HFF-Myc (cell line): ENCODE measurements at regions not wholly inside any gene's neighbourhood (a gene's known extent, or its start where the extent isn't known, plus 50 kb on each side); places are given as distances from the start of the nearest gene placed in this dataset.

ENCODE experiments used
- DNase-seq: peaks from one replicate; pipeline ENCODE4 v3.0.0-alpha.2; 2011; ENCODE audit warnings: low read depth; ENCODE audit errors: extremely low read depth
- H3K4me3 ChIP-seq: replicated peaks from 2 replicates; pipeline ENCODE4 v1.5.1; 2011; ENCODE audit warnings: low read depth, mild to moderate bottlenecking, control low read depth, low read length
- TF ChIP-seq, protein P1 (sequence below): IDR thresholded peaks from 2 replicates; pipeline ENCODE4 v1.5.1; 2012; ENCODE audit warnings: mild to moderate bottlenecking, low read depth, low read length, control low read depth; ENCODE audit errors: missing control alignments

DNA sequence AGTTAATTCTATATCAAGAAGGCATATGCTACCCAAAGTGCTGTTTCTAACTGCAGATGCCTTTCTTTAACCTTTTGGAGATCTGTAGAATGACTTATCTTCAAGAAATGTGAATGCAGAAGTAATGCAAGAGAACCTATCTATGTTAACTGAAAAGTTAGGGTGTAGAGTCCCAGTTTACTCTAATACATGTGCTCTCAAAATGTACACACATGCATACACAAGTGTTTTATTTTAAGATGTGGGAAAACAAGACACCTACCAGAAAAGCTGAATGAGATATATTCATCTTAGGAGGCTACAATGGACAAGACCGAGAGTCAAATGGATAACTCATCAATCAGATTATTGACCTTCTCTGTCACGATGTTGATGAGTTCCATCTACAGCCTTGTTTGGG, 80.9 kb downstream of the CDCA7 start:
- TF ChIP-seq, protein P1, sequence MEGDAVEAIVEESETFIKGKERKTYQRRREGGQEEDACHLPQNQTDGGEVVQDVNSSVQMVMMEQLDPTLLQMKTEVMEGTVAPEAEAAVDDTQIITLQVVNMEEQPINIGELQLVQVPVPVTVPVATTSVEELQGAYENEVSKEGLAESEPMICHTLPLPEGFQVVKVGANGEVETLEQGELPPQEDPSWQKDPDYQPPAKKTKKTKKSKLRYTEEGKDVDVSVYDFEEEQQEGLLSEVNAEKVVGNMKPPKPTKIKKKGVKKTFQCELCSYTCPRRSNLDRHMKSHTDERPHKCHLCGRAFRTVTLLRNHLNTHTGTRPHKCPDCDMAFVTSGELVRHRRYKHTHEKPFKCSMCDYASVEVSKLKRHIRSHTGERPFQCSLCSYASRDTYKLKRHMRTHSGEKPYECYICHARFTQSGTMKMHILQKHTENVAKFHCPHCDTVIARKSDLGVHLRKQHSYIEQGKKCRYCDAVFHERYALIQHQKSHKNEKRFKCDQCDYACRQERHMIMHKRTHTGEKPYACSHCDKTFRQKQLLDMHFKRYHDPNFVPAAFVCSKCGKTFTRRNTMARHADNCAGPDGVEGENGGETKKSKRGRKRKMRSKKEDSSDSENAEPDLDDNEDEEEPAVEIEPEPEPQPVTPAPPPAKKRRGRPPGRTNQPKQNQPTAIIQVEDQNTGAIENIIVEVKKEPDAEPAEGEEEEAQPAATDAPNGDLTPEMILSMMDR = no peak
- no peak for DNase-seq
- no peak overlapping the region for H3K4me3 ChIP-seq

GRCh38 chr2:173436088-173436487, 81.4 kb downstream of the CDCA7 start:
- TF ChIP-seq, protein P1 = no peak
- DNase-seq = no peak
- no peak overlapping the region for H3K4me3 ChIP-seq

GRCh38 chr2:173441222-173441621, 86.5 kb downstream of the CDCA7 start:
- no peak overlapping the region for H3K4me3 ChIP-seq
- DNase-seq = no peak
- TF ChIP-seq, protein P1 = no peak

DNA sequence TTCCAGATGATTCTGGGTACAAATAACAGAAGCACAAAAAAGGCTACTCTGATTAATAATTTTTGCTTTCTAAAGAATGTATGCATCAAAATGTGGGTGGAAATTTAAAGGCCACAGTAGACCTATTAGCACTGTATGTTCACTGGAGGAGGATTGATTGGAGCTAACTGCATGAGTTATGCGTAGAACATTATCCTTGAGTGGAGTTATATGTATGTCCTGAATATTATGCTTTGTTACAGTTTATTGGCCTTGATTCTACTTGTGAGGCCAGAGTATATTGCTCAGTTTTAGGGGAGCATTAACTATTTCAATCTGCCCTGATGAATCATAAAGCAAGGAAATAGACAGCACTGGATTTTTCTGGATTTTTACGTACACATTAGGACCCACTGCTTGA, 87.9 kb downstream of the CDCA7 start:
- no peak overlapping the region for H3K4me3 ChIP-seq
- TF ChIP-seq, protein P1 = no peak
- no peak for DNase-seq

DNA sequence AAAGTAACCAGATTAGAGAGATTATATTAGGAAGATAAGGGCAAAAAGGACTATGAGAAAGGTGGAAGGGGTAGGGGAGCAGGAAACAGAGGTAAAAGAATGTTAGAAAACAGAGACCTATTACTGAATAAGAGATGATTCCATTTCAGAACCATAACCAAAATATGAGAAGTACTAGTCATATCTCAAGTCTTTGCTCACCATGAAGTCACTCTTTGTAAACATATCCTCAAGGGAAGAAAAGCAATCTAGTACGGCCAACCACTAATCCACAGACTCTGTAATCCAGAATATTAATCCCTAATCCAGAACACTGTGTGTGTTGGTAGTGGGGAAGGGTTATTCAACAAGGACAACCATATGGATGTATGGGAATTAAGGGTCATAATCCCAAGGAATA, 92.0 kb downstream of the CDCA7 start:
- no peak overlapping the region for H3K4me3 ChIP-seq
- TF ChIP-seq, protein P1 = no peak
- DNase-seq = no peak

- H3K4me3 ChIP-seq = no peak overlapping the region
- peak; percentile 60 for DNase-seq
- TF ChIP-seq, protein P1 = peak; percentile 78
Observed at GRCh38 chr2:173448938-173449471, 94.3 kb downstream of the CDCA7 start.

GRCh38 chr2:173451118-173451517, 96.4 kb downstream of the CDCA7 start:
- H3K4me3 ChIP-seq = no peak overlapping the region
- TF ChIP-seq, protein P1 = no peak
- DNase-seq = no peak
